CD4-positive, alpha-beta T cell treated with Interleukin-12 subunit alpha and Interleukin-12 subunit beta, for 1 hour (primary cell): ENCODE measurements at regions not wholly inside any gene's neighbourhood (a gene's known extent, or its start where the extent isn't known, plus 50 kb on each side); places are given as distances from the start of the nearest gene placed in this dataset.

Experiments
- DNase-seq: peaks from one replicate; pipeline ENCODE4 v3.0.0-alpha.2; 2020

DNA sequence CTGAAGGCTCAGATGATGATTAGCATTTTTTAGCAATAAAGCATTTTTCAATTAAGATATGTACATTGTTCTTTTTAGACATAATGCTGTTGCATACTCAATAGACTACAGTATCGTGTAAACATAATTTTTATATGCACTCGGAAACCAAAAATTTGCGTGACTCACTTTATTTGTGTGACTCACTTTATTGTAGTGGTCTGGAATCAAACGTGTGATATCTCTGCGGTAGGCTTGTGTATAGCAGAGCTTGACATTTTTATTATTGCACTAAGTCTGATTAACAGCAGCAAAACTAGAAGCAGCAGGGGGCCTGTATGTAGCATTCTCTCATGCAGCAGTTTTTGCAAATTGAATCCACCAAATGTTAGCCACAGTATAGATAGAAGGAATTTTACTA lies 119.1 kb upstream of the PRDX4 start:
- DNase-seq = no peak

DNA sequence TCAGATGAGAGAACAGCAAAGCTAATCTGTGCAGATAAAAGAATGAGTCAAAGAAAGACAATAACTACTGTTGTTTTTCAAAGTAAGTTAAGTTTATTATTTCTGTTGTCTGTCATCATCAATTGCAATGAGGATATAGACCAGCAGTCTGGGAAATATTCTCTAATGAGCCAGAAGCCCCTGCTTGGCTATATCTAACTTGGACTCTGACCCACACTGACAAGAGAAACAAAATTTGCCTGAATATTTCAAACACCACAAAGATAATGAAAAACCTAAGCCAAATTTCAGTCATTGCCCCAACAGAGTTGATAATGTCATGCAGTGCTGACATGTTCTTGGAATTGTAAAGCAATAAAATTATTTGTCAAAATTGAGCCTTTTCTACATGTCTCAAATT lies 115.0 kb upstream of the PRDX4 start:
- no peak for DNase-seq

DNA sequence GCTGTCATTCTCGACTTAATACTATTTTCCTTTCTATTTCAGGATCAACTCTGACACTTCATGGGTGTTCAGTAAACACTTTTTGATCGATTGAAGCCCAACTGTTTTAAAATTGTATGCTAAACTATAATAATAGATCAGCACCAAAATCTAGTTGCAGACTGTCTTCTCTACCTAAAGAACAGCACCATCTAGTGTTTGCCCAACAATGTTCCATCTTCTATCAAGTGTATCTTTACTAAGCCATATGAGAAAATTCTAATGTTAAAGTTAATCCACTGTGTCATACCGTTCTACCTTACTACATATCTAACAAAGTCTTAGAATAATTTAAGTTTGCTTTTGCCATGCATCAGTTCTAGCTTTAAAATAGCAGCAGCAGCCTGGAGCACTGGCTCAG lies 113.0 kb upstream of the PRDX4 start:
- no peak for DNase-seq

DNA sequence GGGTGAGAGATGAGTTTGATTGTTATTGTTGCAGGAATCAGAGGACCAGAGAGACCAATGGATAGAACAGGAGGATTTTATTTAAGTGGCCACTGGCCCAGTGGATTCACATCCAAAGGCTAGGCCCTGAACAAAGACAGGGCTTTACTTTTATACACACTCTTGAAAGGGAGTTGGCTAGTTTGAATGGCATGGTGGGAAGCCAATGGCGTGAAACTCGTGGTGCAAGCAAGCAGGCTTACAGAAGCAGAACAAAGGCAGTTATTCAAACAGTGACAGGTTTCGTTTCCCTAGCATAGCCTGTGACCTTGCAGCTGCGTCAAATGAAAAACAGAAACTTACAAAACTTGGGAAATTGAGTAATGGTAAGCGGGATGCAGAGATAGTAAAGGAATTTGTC lies 110.2 kb upstream of the PRDX4 start:
- DNase-seq = no peak

DNA sequence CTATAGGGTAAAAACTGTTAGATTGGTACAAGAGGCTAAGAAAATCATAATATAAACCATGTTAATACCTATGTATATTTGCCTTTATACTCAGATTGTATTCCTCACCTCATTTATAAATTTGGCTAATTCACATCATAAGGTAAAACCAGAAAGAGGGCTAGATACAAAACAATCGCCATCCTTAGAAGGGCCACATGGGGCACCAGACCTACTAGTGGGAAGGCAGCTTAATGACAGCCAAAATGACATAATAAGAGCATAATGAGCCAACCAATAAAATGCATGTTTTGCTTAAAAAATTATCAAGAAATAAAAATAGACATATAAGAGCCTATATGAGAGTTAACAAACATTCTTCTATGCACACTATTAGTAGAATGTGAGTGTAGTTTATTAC lies 107.3 kb upstream of the PRDX4 start:
- no peak for DNase-seq

DNA sequence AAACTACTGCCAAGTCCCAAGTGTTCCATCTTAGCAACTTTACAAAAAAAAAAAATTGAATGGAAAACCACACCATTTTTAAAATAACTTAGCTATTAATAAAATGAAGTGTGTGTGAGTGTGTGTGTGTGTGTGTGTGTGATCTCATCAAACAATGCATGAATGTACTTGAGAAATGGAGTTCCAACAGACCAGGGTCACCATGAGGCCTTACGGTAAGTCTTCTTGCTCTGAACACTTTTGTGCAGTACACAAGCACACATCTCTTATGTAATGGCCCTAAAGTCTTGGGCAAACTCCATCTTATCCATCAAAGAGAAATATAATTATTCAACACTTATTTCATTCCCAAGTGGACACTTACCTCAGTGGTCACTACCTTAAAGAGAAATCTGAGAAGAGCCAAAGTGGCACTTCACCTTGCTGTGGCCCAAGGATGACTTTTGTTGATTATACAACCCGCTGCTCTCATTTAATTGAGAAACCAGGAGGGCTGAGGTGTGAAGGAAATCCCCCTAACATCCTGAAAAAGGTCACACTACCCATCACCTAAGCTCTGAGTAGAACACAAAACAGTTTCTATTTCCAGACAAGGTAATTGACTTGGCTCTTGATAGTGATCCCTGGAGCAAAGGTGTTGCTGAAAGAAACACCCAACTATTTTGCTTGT lies 96.5 kb upstream of the PRDX4 start:
- no peak for DNase-seq

DNA sequence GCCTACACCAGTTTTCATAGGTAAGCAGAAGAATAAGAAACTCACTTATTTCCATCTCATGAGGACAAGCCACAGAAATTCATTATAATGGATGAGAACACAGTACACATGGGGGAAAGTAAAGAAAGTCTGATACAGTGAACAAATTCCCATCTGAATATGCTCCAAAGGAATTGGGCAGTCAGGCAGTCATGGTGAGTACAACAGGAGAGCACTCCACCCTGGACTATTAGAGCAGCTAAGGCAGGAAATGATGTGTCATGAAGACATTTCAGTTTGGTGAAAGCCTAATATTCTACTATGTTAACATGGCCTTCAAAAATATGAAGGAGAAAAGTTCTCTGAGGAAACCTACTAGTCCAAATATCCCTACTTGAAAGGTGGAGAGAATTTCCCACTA lies 92.0 kb upstream of the PRDX4 start:
- no peak for DNase-seq

DNA sequence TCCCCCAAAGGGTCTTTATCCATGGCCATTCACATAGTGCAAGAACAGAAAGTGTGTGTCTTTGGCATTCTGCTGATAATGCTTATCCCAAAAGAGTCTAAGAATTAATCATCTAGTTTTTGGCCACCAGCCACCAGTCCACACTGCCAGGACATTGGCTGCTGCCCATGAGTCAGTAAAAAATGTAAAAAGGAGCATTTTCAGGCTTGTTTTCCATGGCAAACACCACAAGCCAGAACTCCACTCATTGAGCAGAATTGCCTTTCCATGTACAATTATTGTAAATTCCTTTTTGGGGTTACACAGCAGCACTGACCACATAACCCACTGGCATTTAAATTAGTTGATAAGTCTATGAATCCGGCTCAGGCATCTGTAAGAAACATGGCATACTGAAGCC lies 89.2 kb upstream of the PRDX4 start:
- no peak for DNase-seq

DNA sequence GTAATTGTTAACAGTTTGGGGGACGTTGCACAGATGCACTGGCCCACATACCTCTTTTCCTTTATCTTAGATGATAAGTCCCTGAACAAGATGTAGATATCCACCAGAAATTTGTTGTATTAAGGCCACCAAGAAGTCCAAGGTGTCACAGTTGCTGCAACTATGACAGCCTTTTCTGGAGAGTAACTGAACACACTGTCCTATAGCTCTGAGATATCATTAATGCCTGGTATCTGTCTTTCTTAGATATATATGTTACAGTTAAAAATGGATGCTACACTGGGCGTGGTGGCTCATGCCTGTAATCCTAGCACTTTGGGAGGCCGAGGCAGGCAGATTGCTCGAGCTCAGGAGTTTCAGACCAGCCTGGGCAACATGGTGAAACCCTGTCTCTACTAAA lies 77.8 kb upstream of the PRDX4 start:
- DNase-seq = no peak

DNA sequence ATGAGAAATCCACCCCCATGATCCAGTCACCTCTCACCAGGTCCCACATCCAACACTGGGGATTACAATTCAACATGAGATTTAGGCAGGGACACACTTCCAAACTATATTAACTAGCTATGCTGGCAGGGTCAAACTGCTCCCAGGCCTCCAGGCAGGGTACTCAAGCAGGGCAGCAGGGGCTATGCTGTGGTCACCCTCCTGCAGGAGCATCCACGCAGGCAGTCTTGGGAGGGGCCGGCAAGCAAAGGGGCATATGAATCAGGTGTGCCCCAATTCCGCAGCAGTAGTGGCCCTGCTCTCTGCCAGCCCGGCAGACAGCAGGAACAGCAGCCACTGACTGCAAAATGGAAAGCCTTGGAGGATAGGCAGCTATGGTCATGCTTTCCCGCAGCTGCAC lies 74.6 kb upstream of the PRDX4 start:
- DNase-seq = no peak

DNA sequence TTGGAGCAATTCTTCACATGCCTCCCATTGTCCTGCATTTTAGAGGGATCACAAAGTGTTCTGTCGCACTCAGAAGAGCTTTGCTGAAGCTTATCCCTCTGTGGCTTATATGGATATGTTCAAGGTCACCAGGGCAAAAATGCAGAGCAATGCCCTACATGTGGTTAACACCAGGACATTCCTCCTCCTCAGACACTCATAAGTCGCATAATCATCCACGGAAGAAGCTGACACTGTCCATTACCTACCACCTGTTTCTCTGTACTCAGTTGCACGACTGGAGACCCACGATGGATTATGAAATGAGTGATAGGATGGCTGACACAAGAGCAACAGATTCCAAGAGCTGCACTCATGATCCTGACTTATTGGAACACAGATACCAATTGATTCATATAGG lies 68.7 kb upstream of the PRDX4 start:
- no peak for DNase-seq

DNA sequence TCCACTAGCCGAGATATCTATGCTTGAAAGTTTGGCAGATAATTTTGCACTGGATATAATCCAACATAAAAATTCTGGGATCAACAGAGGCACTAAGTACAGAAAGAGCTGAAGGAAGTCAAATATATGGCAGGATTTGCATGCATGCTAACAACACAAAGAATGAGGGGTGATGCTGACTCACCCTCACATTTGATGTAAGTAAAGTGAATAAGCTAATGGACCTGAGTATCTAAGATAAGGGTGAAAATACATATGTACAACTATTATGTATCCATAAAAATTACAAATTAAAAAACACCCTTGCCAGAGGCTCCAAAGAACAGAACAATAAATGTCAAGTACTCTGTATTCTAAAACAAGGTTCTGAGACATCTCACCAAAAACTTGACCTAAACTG lies 63.8 kb upstream of the PRDX4 start:
- no peak for DNase-seq

DNA sequence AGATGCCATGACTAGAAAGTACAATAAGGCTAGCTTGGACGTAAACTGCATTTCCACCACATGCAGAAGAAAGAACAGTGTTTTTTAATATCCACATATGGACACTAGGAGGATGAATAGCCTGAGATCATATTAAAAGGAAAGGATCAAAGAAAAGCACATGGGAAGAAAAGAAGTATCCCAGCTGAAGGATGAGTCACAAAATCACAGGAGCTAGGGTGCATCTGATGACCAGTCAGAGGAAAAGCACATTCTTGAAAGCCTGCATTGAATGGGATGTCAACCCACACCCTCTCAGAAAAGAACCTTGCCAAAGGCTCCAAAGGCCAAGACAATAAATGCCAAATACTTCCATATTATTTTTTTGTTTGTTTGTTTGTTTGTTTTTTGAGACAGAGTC lies 56.8 kb upstream of the PRDX4 start:
- no peak for DNase-seq

DNA sequence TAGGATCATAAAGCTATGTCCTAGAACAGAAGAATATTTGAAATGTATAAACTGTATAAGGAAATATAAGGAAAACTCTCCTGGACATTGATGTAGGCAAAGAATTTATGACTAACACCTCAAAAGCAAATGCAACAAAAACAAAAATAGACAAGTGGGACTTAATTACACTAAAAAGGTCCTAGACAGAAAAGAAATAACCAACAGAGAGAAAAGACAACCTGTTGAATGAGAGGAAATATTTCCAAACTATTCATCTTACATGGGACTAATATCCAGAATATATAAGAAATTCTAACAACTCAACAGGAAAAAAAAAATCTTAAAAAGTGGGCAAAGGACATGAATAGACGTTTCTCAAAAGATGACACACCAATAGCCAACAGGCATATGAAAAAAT lies 54.4 kb upstream of the PRDX4 start:
- DNase-seq = no peak

DNA sequence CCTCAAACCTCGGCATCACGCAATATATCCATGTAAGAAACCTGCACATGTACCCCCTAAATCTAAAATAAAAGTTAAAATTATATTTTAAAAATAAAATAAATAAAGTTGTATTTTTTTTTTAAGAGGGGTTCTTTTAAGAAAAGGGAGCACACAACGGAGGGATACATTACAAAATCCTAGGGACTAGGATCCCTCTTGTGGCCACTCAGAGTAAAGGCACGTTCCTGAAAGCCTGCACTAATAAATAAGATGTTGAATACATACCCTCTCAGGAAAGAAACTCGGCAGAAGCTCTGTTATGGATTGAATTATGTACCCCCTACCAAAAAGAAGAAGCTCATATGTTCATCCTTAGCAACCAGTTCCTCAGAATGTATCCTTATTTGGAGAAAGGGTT lies 50.9 kb upstream of the PRDX4 start:
- DNase-seq = peak; percentile 0
